OCI-LY1 (cell line): ENCODE measurements at regions not wholly inside any gene's neighbourhood (a gene's known extent, or its start where the extent isn't known, plus 50 kb on each side); places are given as distances from the start of the nearest gene placed in this dataset.

Experiments used
- H2AFZ ChIP-seq: fragments of 200-600 bp; sonication (generic), shearing (Covaris generic); 2 replicates; pipeline ENCODE4 v1.6.0; 2014; ENCODE audit warnings: antibody characterized with exemption, mild to moderate bottlenecking, low read length
- H3F3A ChIP-seq: fragments of 200-600 bp; sonication (generic), shearing (Covaris generic); 2 replicates; pipeline ENCODE4 v1.6.0; 2014; ENCODE audit warnings: mild to moderate bottlenecking, antibody characterized with exemption, low read length, moderate library complexity; ENCODE audit not compliant: insufficient read depth
- H3K27ac ChIP-seq: fragments of 200-600 bp; sonication (generic); 2 replicates; pipeline ENCODE4 v1.5.1; 2014; ENCODE audit warnings: low read length, mixed run types, mild to moderate bottlenecking, low read depth; ENCODE audit not compliant: poor library complexity, severe bottlenecking
- H3K27me3 ChIP-seq: fragments of 200-600 bp; sonication (generic); 2 replicates; pipeline ENCODE4 v1.6.0; 2014; ENCODE audit warnings: antibody characterized with exemption, mild to moderate bottlenecking, low read length, moderate library complexity; ENCODE audit not compliant: insufficient read depth
- H3K36me3 ChIP-seq: fragments of 200-600 bp; sonication (generic); 2 replicates; pipeline ENCODE4 v1.6.1; 2014; ENCODE audit warnings: mild to moderate bottlenecking, antibody characterized with exemption, low read length, moderate library complexity, mixed read lengths; ENCODE audit not compliant: insufficient read depth
- H3K4me1 ChIP-seq: fragments of 200-600 bp; sonication (generic); 2 replicates; pipeline ENCODE4 v1.5.1; 2014; ENCODE audit warnings: mild to moderate bottlenecking, low read length, moderate library complexity; ENCODE audit not compliant: insufficient read depth, severe bottlenecking
- H3K4me2 ChIP-seq: fragments of 200-600 bp; sonication (generic), shearing (Covaris generic); 2 replicates; pipeline ENCODE4 v1.6.1; 2014; ENCODE audit warnings: low read length
- H3K4me3 ChIP-seq: fragments of 200-600 bp; sonication (generic); 2 replicates; pipeline ENCODE4 v1.5.1; 2014; ENCODE audit warnings: low read length, low read depth, mild to moderate bottlenecking, mixed read lengths; ENCODE audit not compliant: poor library complexity, severe bottlenecking
- H3K79me2 ChIP-seq: fragments of 200-600 bp; shearing (Covaris generic); 2 replicates; pipeline ENCODE4 v1.6.1; 2016; ENCODE audit warnings: mixed run types, low read length, mixed read lengths; ENCODE audit not compliant: insufficient read depth
- H3K9ac ChIP-seq: fragments of 200-600 bp; sonication (generic), shearing (Covaris generic); 2 replicates; pipeline ENCODE4 v1.6.1; 2014; ENCODE audit warnings: mild to moderate bottlenecking, low read length, mixed read lengths
- H3K9me2 ChIP-seq: fragments of 200-600 bp; sonication (generic), shearing (Covaris generic); 2 replicates; pipeline ENCODE4 v1.6.1; 2014; ENCODE audit warnings: low read depth, mild to moderate bottlenecking, low read length, mixed read lengths
- H3K9me3 ChIP-seq: fragments of 200-600 bp; shearing (Covaris generic); 2 replicates; pipeline ENCODE4 v1.6.1; 2014; ENCODE audit warnings: low read length, mixed read lengths
- H4K20me1 ChIP-seq: fragments of 200-600 bp; sonication (generic), shearing (Covaris generic); 2 replicates; pipeline ENCODE4 v1.6.0; 2016; ENCODE audit warnings: mild to moderate bottlenecking, low read length; ENCODE audit not compliant: insufficient read depth
- EZH2 ChIP-seq: fragments of 200-600 bp; sonication (generic), shearing (Covaris generic); IDR thresholded peaks from 2 replicates; pipeline ENCODE4 v1.8.0; 2017; ENCODE audit warnings: borderline replicate concordance, mixed run types, mild to moderate bottlenecking, antibody characterized with exemption, low read length, moderate library complexity, mixed read lengths
- TF ChIP-seq, protein P1 (sequence below): fragments of 200-600 bp; sonication (generic), shearing (Covaris generic); IDR thresholded peaks from 2 replicates; pipeline ENCODE4 v1.5.1; 2017; ENCODE audit warnings: mild to moderate bottlenecking, antibody characterized with exemption, low read length, moderate library complexity, mixed read lengths

DNA sequence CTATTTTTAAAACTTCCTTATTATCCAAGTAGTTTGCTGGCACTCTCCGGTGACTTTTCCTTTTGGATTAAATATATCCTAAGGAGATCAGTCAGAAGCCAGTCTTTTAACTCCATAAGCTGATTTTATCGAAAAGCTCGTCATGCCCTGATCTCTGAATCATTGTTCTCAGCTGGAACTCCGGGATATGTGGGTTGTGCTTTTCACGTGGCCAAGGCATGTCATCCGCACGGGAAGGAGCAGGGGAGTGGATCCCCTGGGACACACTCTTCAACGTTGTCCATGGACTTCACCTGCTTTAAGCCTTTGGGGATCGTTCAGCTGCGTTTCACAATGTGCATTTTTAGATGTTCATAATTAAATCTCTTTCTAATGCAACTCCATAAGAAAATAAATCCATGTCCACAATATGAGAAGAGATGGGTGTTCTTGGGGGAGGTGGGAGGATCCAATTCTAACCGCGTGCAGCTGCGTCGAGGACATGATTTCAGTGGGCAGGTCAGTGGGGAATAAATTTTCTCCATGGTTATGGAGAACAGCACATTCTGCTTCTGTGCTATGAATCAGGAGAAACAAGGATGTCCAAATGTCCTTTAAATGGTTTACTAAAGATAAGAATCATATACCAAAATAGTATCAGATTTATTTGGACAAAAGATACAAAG lies 229.5 kb upstream of the ADARB2 start:
- H4K20me1 ChIP-seq = no peaks in the 10 kb centered on the region

GRCh38 chr10:1964476-1964875 lies 227.2 kb upstream of the ADARB2 start:
- Histone ChIP-seq H3K9ac (no peak overlapping the region), H3K4me1 (no peaks in the 10 kb centered on the region), H3K9me2 (no peaks in the 10 kb centered on the region), H2AFZ (no peak overlapping the region), H3F3A (no peaks in the 10 kb centered on the region), H3K4me2 (no peak overlapping the region), H3K36me3 (no peaks in the 10 kb centered on the region), H3K4me3 (no peak overlapping the region), H3K27ac (no peak overlapping the region), H3K27me3 (no peaks in the 10 kb centered on the region), H4K20me1 (no peaks in the 10 kb centered on the region), H3K9me3 (no peaks in the 10 kb centered on the region), H3K79me2 (no peaks in the 10 kb centered on the region)
- TF ChIP-seq, protein P1, sequence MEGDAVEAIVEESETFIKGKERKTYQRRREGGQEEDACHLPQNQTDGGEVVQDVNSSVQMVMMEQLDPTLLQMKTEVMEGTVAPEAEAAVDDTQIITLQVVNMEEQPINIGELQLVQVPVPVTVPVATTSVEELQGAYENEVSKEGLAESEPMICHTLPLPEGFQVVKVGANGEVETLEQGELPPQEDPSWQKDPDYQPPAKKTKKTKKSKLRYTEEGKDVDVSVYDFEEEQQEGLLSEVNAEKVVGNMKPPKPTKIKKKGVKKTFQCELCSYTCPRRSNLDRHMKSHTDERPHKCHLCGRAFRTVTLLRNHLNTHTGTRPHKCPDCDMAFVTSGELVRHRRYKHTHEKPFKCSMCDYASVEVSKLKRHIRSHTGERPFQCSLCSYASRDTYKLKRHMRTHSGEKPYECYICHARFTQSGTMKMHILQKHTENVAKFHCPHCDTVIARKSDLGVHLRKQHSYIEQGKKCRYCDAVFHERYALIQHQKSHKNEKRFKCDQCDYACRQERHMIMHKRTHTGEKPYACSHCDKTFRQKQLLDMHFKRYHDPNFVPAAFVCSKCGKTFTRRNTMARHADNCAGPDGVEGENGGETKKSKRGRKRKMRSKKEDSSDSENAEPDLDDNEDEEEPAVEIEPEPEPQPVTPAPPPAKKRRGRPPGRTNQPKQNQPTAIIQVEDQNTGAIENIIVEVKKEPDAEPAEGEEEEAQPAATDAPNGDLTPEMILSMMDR = no peak
- no peak for TF ChIP-seq EZH2

More for the DNA sequence above, 229.5 kb upstream of the ADARB2 start:
- H3K9ac ChIP-seq = no peak overlapping the region
- H3K79me2 ChIP-seq = no peaks in the 10 kb centered on the region
- no peaks in the 10 kb centered on the region for H3K9me3 ChIP-seq
- H3K27ac ChIP-seq = no peak overlapping the region
- H3K4me3 ChIP-seq = no peak overlapping the region
- no peaks in the 10 kb centered on the region for H3K27me3 ChIP-seq
- no peaks in the 10 kb centered on the region for H3K9me2 ChIP-seq
- no peaks in the 10 kb centered on the region for H3K36me3 ChIP-seq
- H3F3A ChIP-seq = no peaks in the 10 kb centered on the region
- H3K4me2 ChIP-seq = no peak overlapping the region
- no peaks in the 10 kb centered on the region for H3K4me1 ChIP-seq
- H2AFZ ChIP-seq = no peak overlapping the region
- TF ChIP-seq EZH2 = no peak
- TF ChIP-seq, protein P1 = no peak

- Histone ChIP-seq H3K9me3 (no peaks in the 10 kb centered on the region), H3K79me2 (no peaks in the 10 kb centered on the region), H2AFZ (no peak overlapping the region), H4K20me1 (no peaks in the 10 kb centered on the region), H3K4me3 (no peak overlapping the region), H3K4me2 (no peak overlapping the region), H3K36me3 (no peaks in the 10 kb centered on the region), H3F3A (no peaks in the 10 kb centered on the region), H3K27me3 (no peaks in the 10 kb centered on the region), H3K9ac (no peak overlapping the region), H3K4me1 (no peaks in the 10 kb centered on the region), H3K9me2 (no peaks in the 10 kb centered on the region), H3K27ac (no peak overlapping the region)
- TF ChIP-seq, protein P1 = no peak
- no peak for TF ChIP-seq EZH2
Observed at GRCh38 chr10:1963341-1963740, 226.0 kb upstream of the ADARB2 start.
